HG03095 (cell line): ENCODE measurements at regions not wholly inside any gene's neighbourhood (a gene's known extent, or its start where the extent isn't known, plus 50 kb on each side); places are given as distances from the start of the nearest gene placed in this dataset.

Source experiments
- ATAC-seq: cut with Tn5 transposase; IDR thresholded peaks from one replicate; pipeline ENCODE4 v1.9.1; 2021; ENCODE audit warnings: moderate library complexity; ENCODE audit not compliant: unreplicated experiment

- no peak for ATAC-seq
Observed at GRCh38 chr15:70258369-70259027, 160.8 kb upstream of the TLE3 start.

GRCh38 chr15:70257573-70258248 lies 160.0 kb upstream of the TLE3 start:
- ATAC-seq, result no peak

- ATAC-seq, result no peak
Observed at GRCh38 chr15:70257047-70257446, 159.3 kb upstream of the TLE3 start.

- ATAC-seq, result no peak
Observed at GRCh38 chr15:70254311-70254869, 156.7 kb upstream of the TLE3 start.

GRCh38 chr15:70253461-70254156 lies 155.9 kb upstream of the TLE3 start:
- ATAC-seq, result no peak

GRCh38 chr15:70252951-70253320 lies 155.2 kb upstream of the TLE3 start:
- no peak for ATAC-seq

GRCh38 chr15:70252056-70252950 lies 154.6 kb upstream of the TLE3 start:
- no peak for ATAC-seq

GRCh38 chr15:70251246-70251990 lies 153.7 kb upstream of the TLE3 start:
- ATAC-seq, result no peak

GRCh38 chr15:70250208-70251201 lies 152.8 kb upstream of the TLE3 start:
- no peak for ATAC-seq

GRCh38 chr15:70249616-70250015 lies 151.9 kb upstream of the TLE3 start:
- ATAC-seq, result no peak

GRCh38 chr15:70248116-70249025 lies 150.7 kb upstream of the TLE3 start:
- ATAC-seq, result no peak

- no peak for ATAC-seq
Observed at GRCh38 chr15:70247281-70247680, 149.6 kb upstream of the TLE3 start.

GRCh38 chr15:70246623-70247220 lies 149.0 kb upstream of the TLE3 start:
- no peak for ATAC-seq

- no peak for ATAC-seq
Observed at GRCh38 chr15:70245932-70246622, 148.4 kb upstream of the TLE3 start.

- ATAC-seq, result no peak
Observed at GRCh38 chr15:70244978-70245542, 147.3 kb upstream of the TLE3 start.

- no peak for ATAC-seq
Observed at GRCh38 chr15:70243686-70244540, 146.2 kb upstream of the TLE3 start.
